NCI-H128 (cell line): ENCODE measurements at regions not wholly inside any gene's neighbourhood (a gene's known extent, or its start where the extent isn't known, plus 50 kb on each side); places are given as distances from the start of the nearest gene placed in this dataset.

Experiments used
- DNase-seq: peaks from one replicate; lab custom pipeline; 2025; ENCODE audit not compliant: unreplicated experiment; lab: John Stamatoyannopoulos, UW

GRCh38 chr4:157887316-157887715 is 285.5 kb downstream of the GASK1B start:
- no peak for DNase-seq

DNA sequence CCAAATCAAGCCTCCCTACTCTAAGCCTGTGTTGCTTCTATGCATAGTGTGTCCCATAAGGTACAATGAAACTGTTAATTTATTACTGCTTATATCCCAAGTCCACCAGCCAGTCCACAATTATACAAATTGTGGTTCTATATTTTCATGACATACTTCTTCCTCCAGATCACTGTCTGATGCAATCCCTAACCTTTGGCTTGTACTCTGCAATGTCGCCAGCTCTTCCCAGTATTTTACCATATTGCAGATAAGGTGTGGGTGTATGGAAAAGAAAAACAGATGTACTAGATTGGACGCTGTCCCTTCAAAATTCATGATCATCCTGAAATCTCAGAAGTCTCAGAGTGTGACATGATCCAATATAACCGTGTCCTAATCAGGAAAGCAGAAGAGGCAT is 286.2 kb downstream of the GASK1B start:
- no peak for DNase-seq

GRCh38 chr4:157885811-157886210 is 287.0 kb downstream of the GASK1B start:
- no peak for DNase-seq

- DNase-seq = no peak
These were observed 289.9 kb downstream of the GASK1B start for GRCh38 chr4:157882901-157883300.

DNA sequence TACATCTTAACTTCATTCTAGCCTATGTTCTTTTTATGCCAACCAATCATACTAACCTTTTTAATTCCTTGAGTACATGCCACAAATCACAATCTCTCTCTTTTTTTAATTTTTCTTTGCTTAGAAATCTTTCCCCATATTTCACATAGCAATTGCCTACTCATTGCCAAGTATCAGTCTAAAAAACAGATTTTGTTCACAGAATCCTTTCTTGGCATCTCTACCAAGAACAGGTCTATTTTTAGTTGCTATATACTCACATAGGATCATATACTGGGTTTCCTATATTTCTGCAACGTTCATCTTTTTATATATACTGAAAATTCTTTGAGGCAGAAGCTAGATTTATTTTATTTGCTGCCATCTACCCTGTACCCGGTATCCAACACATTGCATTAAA is 292.1 kb downstream of the GASK1B start:
- no peak for DNase-seq

DNA sequence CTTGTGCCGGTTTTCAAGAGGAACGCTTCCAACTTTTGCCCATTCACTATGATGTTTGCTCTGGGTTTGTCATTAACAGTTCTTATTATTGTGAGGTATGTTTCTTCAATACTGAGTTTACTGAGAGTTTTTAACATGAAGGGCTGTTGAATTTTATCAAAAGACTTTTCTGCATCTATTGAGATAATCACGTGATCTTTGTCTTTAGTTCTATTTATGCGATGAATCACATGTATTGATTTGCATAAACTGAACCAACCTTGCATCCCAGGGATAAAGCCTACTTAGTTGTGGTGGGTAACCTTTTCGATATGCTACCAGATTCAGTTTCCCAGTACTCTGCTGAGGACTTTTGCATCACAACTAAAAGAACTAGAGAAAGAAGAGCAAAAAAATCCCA is 318.0 kb downstream of the GASK1B start:
- DNase-seq = no peak

GRCh38 chr4:157840648-157841047 is 332.2 kb downstream of the GASK1B start:
- DNase-seq = no peak

DNA sequence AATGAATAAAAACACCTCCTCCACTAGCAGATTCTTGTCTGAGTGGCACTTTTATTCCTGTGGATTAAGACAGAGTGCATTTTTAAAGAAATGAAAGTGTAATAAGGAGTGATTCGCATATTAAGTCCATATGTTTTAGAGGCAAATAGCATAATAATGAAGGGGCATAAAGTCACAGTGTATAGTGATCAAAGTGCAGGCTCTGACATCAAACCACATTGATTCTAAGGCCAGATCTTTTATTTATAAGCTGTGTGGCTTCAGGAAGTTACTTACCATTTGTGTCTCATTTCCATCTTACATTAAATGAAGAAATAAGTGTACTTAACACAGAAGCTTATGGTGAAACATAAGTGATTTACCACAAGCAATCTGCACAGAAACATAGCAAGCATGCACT is 332.8 kb downstream of the GASK1B start:
- DNase-seq = no peak

DNA sequence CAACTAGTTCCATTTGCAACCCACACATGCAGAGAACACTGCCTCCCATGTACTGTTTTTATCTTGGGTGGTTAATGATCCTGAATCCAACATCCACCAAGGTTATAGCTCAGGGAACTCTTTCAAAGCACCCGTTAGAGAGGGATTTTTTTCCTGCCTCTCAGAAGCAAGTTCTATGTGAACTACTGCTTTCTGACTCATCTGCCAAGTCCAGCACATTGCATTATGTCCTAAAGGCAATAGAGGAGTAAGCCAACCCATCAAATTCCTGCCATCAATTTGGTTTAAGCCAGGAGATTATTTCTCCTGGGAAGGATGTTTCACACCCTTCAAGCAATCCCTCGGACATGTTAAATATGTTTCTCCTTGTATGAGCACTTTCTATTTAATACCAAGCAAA is 334.5 kb downstream of the GASK1B start:
- DNase-seq = no peak

DNA sequence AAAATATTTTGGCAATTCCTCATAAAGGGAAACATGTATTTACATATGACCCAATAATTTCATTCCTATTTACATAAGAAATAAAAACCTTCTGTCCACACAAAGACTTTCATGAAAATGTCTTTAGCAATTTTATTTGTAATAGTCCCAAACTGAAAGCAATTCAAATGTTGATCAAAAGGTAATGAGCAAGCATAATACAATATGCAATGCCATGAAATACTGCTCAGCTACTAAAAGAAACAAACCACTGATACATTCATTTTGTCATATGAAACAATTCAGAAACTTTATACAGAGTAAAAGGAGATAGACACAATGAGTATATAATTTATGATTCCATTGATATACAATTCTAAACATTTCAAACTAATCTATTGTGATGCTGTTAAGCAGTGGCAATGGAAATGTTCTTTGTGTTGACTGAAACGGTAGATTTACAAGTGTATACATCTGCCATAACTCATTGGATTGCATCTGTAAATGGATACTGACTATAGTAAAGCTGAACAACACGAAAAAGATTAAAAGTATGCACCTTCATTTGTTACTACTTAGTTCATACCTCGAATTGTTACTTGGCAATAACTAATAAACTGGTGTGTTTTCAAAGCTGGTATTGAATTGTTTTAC is 335.6 kb downstream of the GASK1B start:
- DNase-seq = no peak

GRCh38 chr4:157832596-157832995 is 340.2 kb downstream of the GASK1B start:
- no peak for DNase-seq

GRCh38 chr4:157824021-157824420 is 348.8 kb downstream of the GASK1B start:
- no peak for DNase-seq

DNA sequence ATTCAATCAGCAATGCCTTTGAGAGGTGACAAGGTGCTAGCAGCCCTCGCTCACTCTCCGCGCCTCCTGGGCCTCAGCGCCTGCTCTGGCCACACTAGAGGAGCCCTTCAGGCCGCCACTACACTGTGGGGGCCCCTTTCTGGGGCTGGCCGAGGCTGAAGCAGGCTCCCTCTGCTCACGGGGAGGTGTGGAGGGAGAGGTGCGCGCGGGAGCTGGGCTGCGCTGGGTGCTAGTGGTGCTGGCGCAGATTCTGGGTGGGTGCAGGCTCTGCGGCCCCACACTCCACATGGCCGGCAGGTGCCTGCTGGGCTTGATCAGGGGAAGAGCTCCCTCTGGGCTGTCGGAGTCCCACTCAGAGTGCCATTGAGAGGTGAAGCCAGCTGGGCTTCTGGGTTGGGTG is 351.0 kb downstream of the GASK1B start:
- DNase-seq = no peak

GRCh38 chr4:157819693-157820464 is 352.9 kb downstream of the GASK1B start:
- DNase-seq = no peak

DNA sequence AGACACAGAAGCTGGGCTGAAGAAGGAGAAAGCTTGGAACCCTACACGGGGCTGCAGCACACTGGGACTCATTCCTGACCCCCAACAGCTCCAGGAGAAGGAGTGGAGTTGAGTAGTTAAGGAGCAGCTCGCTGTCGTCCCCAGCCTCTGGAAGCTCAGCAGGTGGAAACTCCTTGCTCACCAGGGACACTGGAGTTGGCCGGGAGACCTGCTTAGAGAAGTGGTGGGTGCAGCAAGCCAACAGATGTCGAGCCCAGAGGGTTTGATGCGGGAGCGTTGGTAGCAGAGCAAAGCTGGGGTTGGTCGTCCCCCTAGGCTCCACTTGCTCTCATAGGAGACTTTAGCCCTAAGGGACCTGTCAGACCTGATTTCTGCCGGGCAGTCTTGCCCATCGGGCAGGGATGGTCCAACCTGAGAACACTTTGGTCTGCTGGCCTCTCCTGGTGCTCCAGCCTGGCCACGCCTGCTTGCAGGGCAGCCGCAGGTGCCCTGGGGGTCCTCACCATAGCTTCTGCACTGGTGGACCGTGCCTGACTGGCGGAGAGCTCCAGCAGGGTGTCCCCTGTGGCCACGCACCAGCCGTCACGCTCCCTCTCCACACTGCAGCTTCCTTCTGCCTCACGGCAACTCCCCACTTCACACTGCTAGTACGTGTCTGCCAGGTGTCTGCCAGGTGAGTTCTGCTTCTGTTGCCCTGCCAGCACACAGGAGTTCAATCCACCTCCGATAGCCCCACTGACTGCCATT is 353.7 kb downstream of the GASK1B start:
- DNase-seq = no peak

GRCh38 chr4:157810137-157810774 is 362.6 kb downstream of the GASK1B start:
- DNase-seq = no peak

DNA sequence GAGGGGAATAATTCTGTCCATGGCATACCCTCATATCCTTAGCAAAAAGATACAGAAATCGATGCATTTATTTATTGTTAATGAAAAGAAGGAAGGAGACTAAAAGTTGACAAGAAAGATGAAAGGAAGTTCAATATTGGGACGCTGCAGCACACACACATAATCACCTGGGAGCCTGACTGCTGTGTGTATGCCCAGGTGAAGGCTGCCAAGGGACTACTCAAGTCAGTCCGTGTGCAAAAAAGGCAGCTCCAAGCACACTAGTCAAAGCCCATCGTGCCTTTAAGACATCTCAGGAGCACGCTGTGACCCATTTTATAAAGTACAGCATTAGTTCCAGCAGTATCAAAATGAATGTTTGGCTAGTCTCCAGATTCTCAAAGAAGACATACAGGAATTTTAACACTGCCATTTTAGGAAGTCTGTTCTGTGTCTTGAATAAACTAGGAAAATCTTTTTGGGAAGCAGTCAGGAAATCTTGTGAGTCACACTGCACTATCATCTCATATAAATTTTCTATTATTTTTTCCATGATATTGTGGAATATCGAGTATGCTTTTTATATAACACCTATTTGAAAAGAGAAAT is 363.9 kb downstream of the GASK1B start:
- no peak for DNase-seq

GRCh38 chr4:157806184-157806583 is 366.6 kb downstream of the GASK1B start:
- no peak for DNase-seq

- DNase-seq = no peak
These were observed 367.8 kb downstream of the GASK1B start for GRCh38 chr4:157804986-157805385.

- no peak for DNase-seq
These were observed 368.8 kb downstream of the GASK1B start for GRCh38 chr4:157803845-157804521.

DNA sequence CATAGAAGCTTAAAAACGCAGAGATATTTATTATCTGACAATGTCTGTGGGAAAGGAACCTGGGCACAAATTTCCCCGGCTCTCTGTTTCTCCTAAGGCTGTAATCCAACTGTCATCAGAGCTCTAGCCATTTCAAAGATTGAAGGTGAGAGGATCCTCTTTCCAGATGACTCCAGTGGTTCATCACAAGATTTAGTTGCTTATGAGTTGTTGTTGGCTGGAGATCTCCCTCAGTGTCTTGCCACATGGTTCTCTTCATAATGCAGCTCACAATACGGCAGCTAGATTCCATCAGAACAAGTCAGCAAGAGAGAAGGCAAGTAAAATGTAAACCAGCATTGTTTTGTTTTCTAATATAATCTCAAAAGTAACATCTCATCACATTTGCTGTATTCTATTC is 369.4 kb downstream of the GASK1B start:
- no peak for DNase-seq
